ENCODE measurements at regions not wholly inside any gene's neighbourhood (a gene's known extent, or its start where the extent isn't known, plus 50 kb on each side); places are given as distances from the start of the nearest gene placed in this dataset.

DNA sequence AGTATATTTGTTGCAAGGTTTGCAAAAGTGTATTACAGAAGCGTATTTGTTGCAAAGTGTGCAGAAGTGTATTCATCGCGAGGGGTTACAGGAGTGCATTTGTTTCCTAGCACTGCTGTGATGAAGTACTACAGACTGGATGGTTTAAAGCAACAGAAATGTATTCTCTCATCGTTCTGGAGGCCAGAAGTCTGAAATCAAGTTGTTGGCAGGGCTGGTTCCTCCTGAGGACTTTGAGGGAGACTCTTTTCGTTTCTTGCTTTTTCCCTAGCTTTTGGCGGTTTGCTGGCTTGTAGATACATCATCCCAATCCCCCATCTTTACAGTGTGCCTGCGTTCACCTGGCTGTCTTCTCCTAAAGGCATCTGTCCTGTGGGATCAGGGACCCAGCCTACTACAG lies 127.9 kb upstream of the USP29 start:
- TF ChIP-seq, protein P1, sequence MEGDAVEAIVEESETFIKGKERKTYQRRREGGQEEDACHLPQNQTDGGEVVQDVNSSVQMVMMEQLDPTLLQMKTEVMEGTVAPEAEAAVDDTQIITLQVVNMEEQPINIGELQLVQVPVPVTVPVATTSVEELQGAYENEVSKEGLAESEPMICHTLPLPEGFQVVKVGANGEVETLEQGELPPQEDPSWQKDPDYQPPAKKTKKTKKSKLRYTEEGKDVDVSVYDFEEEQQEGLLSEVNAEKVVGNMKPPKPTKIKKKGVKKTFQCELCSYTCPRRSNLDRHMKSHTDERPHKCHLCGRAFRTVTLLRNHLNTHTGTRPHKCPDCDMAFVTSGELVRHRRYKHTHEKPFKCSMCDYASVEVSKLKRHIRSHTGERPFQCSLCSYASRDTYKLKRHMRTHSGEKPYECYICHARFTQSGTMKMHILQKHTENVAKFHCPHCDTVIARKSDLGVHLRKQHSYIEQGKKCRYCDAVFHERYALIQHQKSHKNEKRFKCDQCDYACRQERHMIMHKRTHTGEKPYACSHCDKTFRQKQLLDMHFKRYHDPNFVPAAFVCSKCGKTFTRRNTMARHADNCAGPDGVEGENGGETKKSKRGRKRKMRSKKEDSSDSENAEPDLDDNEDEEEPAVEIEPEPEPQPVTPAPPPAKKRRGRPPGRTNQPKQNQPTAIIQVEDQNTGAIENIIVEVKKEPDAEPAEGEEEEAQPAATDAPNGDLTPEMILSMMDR (IDR thresholded peaks at IDR 0.05), result no peak
- TF ChIP-seq POLR2AphosphoS5 (IDR thresholded peaks at IDR 0.05), result no peak
- TF ChIP-seq EP300 (IDR thresholded peaks at IDR 0.05; ENCODE audit: low read depth), result no peak

Data from transverse colon (tissue), 4 donors.